Smooth muscle cell (in vitro differentiated cells): ENCODE measurements at regions not wholly inside any gene's neighbourhood (a gene's known extent, or its start where the extent isn't known, plus 50 kb on each side); places are given as distances from the start of the nearest gene placed in this dataset.

ENCODE experiments used
- DNase-seq: peaks from one replicate; lab custom pipeline; 2025; ENCODE audit not compliant: unreplicated experiment; lab: John Stamatoyannopoulos, UW
- H2AFZ ChIP-seq: fragments of 200-600 bp; sonication (generic); 2 replicates; pipeline ENCODE4 v1.6.0; 2016; ENCODE audit warnings: antibody characterized with exemption, low read depth, mild to moderate bottlenecking
- H3F3A ChIP-seq: fragments of 200-600 bp; sonication (generic); 2 replicates; pipeline ENCODE4 v1.6.0; 2017; ENCODE audit warnings: antibody characterized with exemption, low read depth
- H3K27ac ChIP-seq: fragments of 200-600 bp; sonication (generic); 2 replicates; pipeline ENCODE4 v1.5.1; 2016; ENCODE audit warnings: low read depth, mild to moderate bottlenecking
- H3K27me3 ChIP-seq: fragments of 200-600 bp; sonication (generic); 2 replicates; pipeline ENCODE4 v1.6.1; 2016; ENCODE audit warnings: low read depth, mild to moderate bottlenecking
- H3K36me3 ChIP-seq: fragments of 200-600 bp; sonication (generic); 2 replicates; pipeline ENCODE4 v1.5.1; 2016; ENCODE audit warnings: low read depth
- H3K4me1 ChIP-seq: fragments of 200-600 bp; sonication (generic); 2 replicates; pipeline ENCODE4 v1.5.1; 2016; ENCODE audit warnings: low read depth
- H3K4me2 ChIP-seq: fragments of 200-600 bp; sonication (generic); 2 replicates; pipeline ENCODE4 v1.6.0; 2016; ENCODE audit warnings: mild to moderate bottlenecking
- H3K4me3 ChIP-seq: fragments of 200-600 bp; sonication (generic); 2 replicates; pipeline ENCODE4 v1.5.1; 2016; ENCODE audit warnings: mild to moderate bottlenecking
- H3K79me2 ChIP-seq: fragments of 200-600 bp; sonication (generic); 2 replicates; pipeline ENCODE4 v1.6.0; 2016; ENCODE audit warnings: low read depth, mild to moderate bottlenecking
- H3K9ac ChIP-seq: fragments of 200-600 bp; sonication (generic); 2 replicates; pipeline ENCODE4 v1.6.0; 2016; ENCODE audit warnings: low read depth
- H3K9me3 ChIP-seq: fragments of 200-600 bp; sonication (generic); replicated peaks from 2 replicates; pipeline ENCODE4 v1.5.1; 2016; ENCODE audit warnings: low read depth
- H4K20me1 ChIP-seq: fragments of 200-600 bp; sonication (generic); 2 replicates; pipeline ENCODE4 v1.6.0; 2016; ENCODE audit warnings: low read depth
- WGBS: methylation state at CpG from one replicate; pipeline ENCODE4 v1.1.7; 2016; ENCODE audit warnings: low lambda C conversion rate; 5-methylcytosine and 5-hydroxymethylcytosine counted together
- TF ChIP-seq, protein P1 (sequence below): fragments of 200-600 bp; sonication (generic); IDR thresholded peaks from 2 replicates; pipeline ENCODE4 v1.5.1; 2017; ENCODE audit warnings: borderline replicate concordance, mild to moderate bottlenecking, antibody characterized with exemption; ENCODE audit not compliant: insufficient read depth, poor library complexity, severe bottlenecking

DNA sequence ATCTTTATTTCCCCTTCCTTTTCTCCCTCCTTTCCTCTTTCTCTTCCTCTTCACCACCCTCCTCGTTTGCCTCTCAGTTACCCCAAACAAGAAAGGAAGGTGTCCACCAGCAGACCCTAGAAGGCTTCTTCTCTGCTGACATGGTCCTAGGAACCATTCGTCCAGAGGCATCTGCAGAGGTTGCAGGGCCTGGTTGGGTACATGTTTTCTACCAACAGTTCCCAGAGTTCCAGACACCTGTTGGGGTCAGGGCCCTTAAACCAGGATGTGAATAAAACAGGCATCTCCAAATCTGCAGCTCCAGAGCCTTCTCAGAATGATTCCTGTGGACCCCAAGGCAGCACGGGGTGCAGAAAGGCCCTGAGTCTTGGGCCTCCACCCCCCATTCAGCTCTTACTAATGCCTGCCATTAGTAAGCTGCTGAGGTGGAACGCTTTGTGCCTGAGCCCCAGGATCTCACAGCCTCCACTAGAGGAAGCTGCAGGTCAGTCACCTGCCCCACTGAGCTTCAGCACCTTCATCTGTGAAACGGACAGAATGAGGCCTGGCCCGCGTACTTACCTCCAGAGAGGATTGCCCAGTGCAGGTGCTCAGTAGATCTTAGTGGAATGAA is 130.4 kb downstream of the DICER1 start:
- H3K4me3 ChIP-seq = no peak overlapping the region
- WGBS = 94% methylated on average over 7 of the region's 7 CpGs
- H3K79me2 ChIP-seq = no peaks in the 10 kb centered on the region
- H2AFZ ChIP-seq = no peak overlapping the region
- no peaks in the 10 kb centered on the region for H3K4me1 ChIP-seq
- H3K27ac ChIP-seq = no peak overlapping the region
- H4K20me1 ChIP-seq = no peaks in the 10 kb centered on the region
- no peak overlapping the region for H3K4me2 ChIP-seq
- no peaks in the 10 kb centered on the region for H3K36me3 ChIP-seq
- TF ChIP-seq, protein P1, sequence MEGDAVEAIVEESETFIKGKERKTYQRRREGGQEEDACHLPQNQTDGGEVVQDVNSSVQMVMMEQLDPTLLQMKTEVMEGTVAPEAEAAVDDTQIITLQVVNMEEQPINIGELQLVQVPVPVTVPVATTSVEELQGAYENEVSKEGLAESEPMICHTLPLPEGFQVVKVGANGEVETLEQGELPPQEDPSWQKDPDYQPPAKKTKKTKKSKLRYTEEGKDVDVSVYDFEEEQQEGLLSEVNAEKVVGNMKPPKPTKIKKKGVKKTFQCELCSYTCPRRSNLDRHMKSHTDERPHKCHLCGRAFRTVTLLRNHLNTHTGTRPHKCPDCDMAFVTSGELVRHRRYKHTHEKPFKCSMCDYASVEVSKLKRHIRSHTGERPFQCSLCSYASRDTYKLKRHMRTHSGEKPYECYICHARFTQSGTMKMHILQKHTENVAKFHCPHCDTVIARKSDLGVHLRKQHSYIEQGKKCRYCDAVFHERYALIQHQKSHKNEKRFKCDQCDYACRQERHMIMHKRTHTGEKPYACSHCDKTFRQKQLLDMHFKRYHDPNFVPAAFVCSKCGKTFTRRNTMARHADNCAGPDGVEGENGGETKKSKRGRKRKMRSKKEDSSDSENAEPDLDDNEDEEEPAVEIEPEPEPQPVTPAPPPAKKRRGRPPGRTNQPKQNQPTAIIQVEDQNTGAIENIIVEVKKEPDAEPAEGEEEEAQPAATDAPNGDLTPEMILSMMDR = no peak
- H3K9me3 ChIP-seq = no peaks in the 10 kb centered on the region
- no peak overlapping the region for H3K9ac ChIP-seq
- no peaks in the 10 kb centered on the region for H3K27me3 ChIP-seq
- no peak for DNase-seq
- no peaks in the 10 kb centered on the region for H3F3A ChIP-seq

DNA sequence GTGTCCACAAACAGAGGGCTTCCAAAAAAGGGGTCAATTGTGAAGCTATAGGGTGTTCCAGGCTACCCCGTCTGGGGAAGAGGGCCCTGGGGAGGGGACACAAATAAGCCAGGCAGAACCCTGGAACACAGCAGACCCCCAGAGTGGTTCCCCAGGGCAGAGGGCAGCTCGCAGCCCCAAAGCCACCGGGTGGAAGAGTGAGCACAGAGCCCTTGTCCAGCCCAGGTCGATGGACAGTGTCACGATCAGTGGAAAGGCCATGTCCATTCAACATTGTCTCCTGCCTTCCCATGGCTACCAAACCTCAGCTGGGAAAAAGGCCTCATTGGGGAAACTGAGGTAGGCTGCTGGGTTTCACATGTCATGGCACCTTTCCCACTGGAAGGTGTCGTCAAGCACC is 131.4 kb downstream of the DICER1 start:
- H3K27me3 ChIP-seq = no peaks in the 10 kb centered on the region
- H3K9ac ChIP-seq = no peak overlapping the region
- H3K4me3 ChIP-seq = no peak overlapping the region
- DNase-seq = no peak
- H2AFZ ChIP-seq = no peak overlapping the region
- H4K20me1 ChIP-seq = no peaks in the 10 kb centered on the region
- no peak overlapping the region for H3K4me2 ChIP-seq
- no peaks in the 10 kb centered on the region for H3F3A ChIP-seq
- H3K9me3 ChIP-seq = no peaks in the 10 kb centered on the region
- H3K79me2 ChIP-seq = no peaks in the 10 kb centered on the region
- H3K4me1 ChIP-seq = no peaks in the 10 kb centered on the region
- H3K36me3 ChIP-seq = no peaks in the 10 kb centered on the region
- TF ChIP-seq, protein P1 = no peak
- no peak overlapping the region for H3K27ac ChIP-seq
- 95% methylated on average over 6 of the region's 6 CpGs for WGBS

DNA sequence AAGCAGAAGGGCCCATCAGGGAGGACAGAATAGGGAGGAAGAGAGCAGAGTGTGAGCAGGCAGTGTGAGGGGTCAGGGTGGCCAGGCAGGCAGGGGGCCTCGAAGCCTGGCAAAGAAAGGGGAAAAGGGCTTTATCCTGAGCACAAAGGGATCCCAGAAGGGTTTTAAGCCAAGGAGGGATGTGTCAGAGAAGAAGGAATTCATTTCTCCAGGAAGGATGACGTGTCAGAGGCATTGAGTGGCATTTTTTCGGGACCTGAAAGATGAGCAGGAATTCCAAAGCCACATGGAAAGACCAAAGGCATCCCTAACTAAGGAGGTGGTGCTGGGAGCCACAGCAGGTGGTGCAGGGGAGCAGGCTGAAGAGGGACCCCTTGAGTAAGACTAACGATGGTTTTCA is 132.1 kb downstream of the DICER1 start:
- TF ChIP-seq, protein P1 = no peak
- WGBS = 67% methylated on average over 4 of the region's 4 CpGs

DNA sequence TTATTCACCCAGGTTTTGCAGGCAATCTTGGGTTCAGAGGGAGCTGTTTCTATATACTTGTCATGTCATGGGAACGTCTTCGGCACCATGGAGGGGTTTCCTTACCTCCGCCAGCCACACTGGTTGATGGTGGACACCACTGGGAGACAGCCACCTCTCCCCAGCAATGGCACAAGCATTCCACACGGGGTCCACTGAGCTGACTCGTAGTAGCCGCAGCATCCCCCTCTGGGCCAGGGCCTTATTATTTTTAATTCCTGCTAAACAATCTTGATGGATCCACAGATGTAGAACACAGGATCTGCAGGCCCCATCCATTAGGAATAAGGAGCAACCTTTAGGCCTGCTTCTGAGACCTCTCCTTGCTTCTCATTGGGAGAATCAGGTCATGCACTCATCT is 132.9 kb downstream of the DICER1 start:
- Histone ChIP-seq H3K4me1 (no peaks in the 10 kb centered on the region), H3K9ac (no peak overlapping the region), H3K27me3 (no peaks in the 10 kb centered on the region), H3K9me3 (no peaks in the 10 kb centered on the region), H2AFZ (no peak overlapping the region), H3F3A (no peaks in the 10 kb centered on the region), H3K4me3 (no peak overlapping the region), H3K36me3 (no peaks in the 10 kb centered on the region), H3K79me2 (no peaks in the 10 kb centered on the region), H3K27ac (no peak overlapping the region), H4K20me1 (no peaks in the 10 kb centered on the region), H3K4me2 (peak overlapping the region; percentile 20)
- TF ChIP-seq, protein P1 = no peak
- no peak for DNase-seq
- WGBS = 92% methylated on average over 6 of the region's 6 CpGs

More for the DNA sequence above, 132.1 kb downstream of the DICER1 start:
- Histone ChIP-seq H3K27me3 (no peaks in the 10 kb centered on the region), H4K20me1 (no peaks in the 10 kb centered on the region), H3K4me3 (no peak overlapping the region), H3F3A (no peaks in the 10 kb centered on the region), H3K36me3 (no peaks in the 10 kb centered on the region), H3K27ac (no peak overlapping the region), H2AFZ (no peak overlapping the region), H3K4me2 (no peak overlapping the region), H3K79me2 (no peaks in the 10 kb centered on the region), H3K4me1 (no peaks in the 10 kb centered on the region), H3K9ac (no peak overlapping the region), H3K9me3 (no peaks in the 10 kb centered on the region)
- DNase-seq = no peak
